Hepatocyte (in vitro differentiated cells): ENCODE measurements at regions not wholly inside any gene's neighbourhood (a gene's known extent, or its start where the extent isn't known, plus 50 kb on each side); places are given as distances from the start of the nearest gene placed in this dataset.

Source experiments
- DNase-seq: peaks from one replicate; pipeline ENCODE4 v3.0.0-alpha.2; 2016; ENCODE audit warnings: low spot score
- H2AFZ ChIP-seq: fragments of 200-600 bp; sonication (generic); 2 replicates; pipeline ENCODE4 v1.6.0; 2016; ENCODE audit warnings: antibody characterized with exemption, mild to moderate bottlenecking
- H3K27ac ChIP-seq: fragments of 200-600 bp; sonication (generic); 2 replicates; pipeline ENCODE4 v1.5.1; 2016; ENCODE audit warnings: mild to moderate bottlenecking
- H3K27me3 ChIP-seq: fragments of 200-600 bp; sonication (generic); 2 replicates; pipeline ENCODE4 v1.6.1; 2016
- H3K36me3 ChIP-seq: fragments of 200-600 bp; sonication (generic); replicated peaks from 2 replicates; pipeline ENCODE4 v1.5.1; 2016; ENCODE audit warnings: low read depth; ENCODE audit not compliant: insufficient read depth
- H3K4me1 ChIP-seq: fragments of 200-600 bp; sonication (generic); 2 replicates; pipeline ENCODE4 v1.5.1; 2016; ENCODE audit warnings: mild to moderate bottlenecking, moderate library complexity; ENCODE audit not compliant: insufficient read depth
- H3K4me2 ChIP-seq: fragments of 200-600 bp; sonication (generic); 2 replicates; pipeline ENCODE4 v1.6.0; 2016
- H3K4me3 ChIP-seq: fragments of 200-600 bp; sonication (generic); 2 replicates; pipeline ENCODE4 v1.5.1; 2016; ENCODE audit warnings: mild to moderate bottlenecking
- H3K79me2 ChIP-seq: fragments of 200-600 bp; sonication (generic); 2 replicates; pipeline ENCODE4 v1.6.0; 2017; ENCODE audit warnings: mild to moderate bottlenecking
- H3K9me2 ChIP-seq: fragments of 200-600 bp; sonication (generic); replicated peaks from 2 replicates; pipeline ENCODE4 v1.6.0; 2017; ENCODE audit warnings: mild to moderate bottlenecking; ENCODE audit not compliant: insufficient read depth
- H3K9me3 ChIP-seq: fragments of 200-600 bp; sonication (generic); 2 replicates; pipeline ENCODE4 v1.5.1; 2016; ENCODE audit warnings: low read depth, mild to moderate bottlenecking
- H4K20me1 ChIP-seq: fragments of 200-600 bp; sonication (generic); 2 replicates; pipeline ENCODE4 v1.6.0; 2016; ENCODE audit warnings: mild to moderate bottlenecking; ENCODE audit not compliant: insufficient read depth, poor library complexity, severe bottlenecking
- CTCF ChIP-seq: fragments of 200-600 bp; sonication (generic); IDR thresholded peaks from 2 replicates; pipeline ENCODE4 v1.5.1; 2016; ENCODE audit warnings: antibody characterized with exemption, mild to moderate bottlenecking; ENCODE audit not compliant: poor library complexity
- EZH2 ChIP-seq: fragments of 200-600 bp; sonication (generic); IDR thresholded peaks from 2 replicates; pipeline ENCODE4 v1.6.1; 2016; ENCODE audit warnings: antibody characterized with exemption, mild to moderate bottlenecking, borderline replicate concordance
- EZH2phosphoT487 ChIP-seq: fragments of 200-600 bp; sonication (generic); IDR thresholded peaks from one replicate; pipeline ENCODE4 v1.6.1; 2018; ENCODE audit warnings: antibody characterized with exemption, mild to moderate bottlenecking, low read depth, moderate library complexity; ENCODE audit not compliant: unreplicated experiment, severe bottlenecking
- WGBS: methylation state at CpG from one replicate; pipeline ENCODE4 v1.1.6; 2016; ENCODE audit warnings: low lambda C conversion rate; ENCODE audit errors: missing lambda C conversion rate; 5-methylcytosine and 5-hydroxymethylcytosine counted together

- no peak for DNase-seq
- WGBS, result 74% methylated on average over 1 of the region's 1 CpG
- H3K27me3 ChIP-seq, result no peaks in the 10 kb centered on the region
- no peak overlapping the region for H3K27ac ChIP-seq
- no peak overlapping the region for H3K4me3 ChIP-seq
- H3K79me2 ChIP-seq, result no peaks in the 10 kb centered on the region
- TF ChIP-seq EZH2phosphoT487 (no peak), EZH2 (no peak), CTCF (no peak)
- H2AFZ ChIP-seq, result no peak overlapping the region
- no peaks in the 10 kb centered on the region for H3K9me3 ChIP-seq
- no peaks in the 10 kb centered on the region for H3K4me1 ChIP-seq
- no peak overlapping the region for H3K4me2 ChIP-seq
- no peaks in the 10 kb centered on the region for H3K9me2 ChIP-seq
- no peaks in the 10 kb centered on the region for H4K20me1 ChIP-seq
- no peaks in the 10 kb centered on the region for H3K36me3 ChIP-seq
Observed at GRCh38 chr3:35065891-35066290, 573.4 kb upstream of the ARPP21 start.

GRCh38 chr3:35067750-35068149 lies 571.6 kb upstream of the ARPP21 start:
- Histone ChIP-seq H3K9me3 (no peaks in the 10 kb centered on the region), H2AFZ (no peak overlapping the region), H3K27ac (no peak overlapping the region), H4K20me1 (no peaks in the 10 kb centered on the region), H3K4me1 (no peaks in the 10 kb centered on the region), H3K9me2 (no peaks in the 10 kb centered on the region), H3K27me3 (no peaks in the 10 kb centered on the region), H3K79me2 (no peaks in the 10 kb centered on the region), H3K36me3 (no peaks in the 10 kb centered on the region), H3K4me3 (no peak overlapping the region), H3K4me2 (no peak overlapping the region)
- TF ChIP-seq EZH2phosphoT487, result no peak
- no peak for TF ChIP-seq EZH2
- no peak for TF ChIP-seq CTCF
- WGBS, result 99% methylated on average over 7 of the region's 7 CpGs
- DNase-seq, result no peak

GRCh38 chr3:35070088-35070487 lies 569.2 kb upstream of the ARPP21 start:
- Histone ChIP-seq H3K36me3 (no peaks in the 10 kb centered on the region), H3K4me3 (no peak overlapping the region), H3K4me1 (no peaks in the 10 kb centered on the region), H3K4me2 (no peak overlapping the region), H3K9me2 (no peaks in the 10 kb centered on the region), H3K9me3 (no peaks in the 10 kb centered on the region), H2AFZ (no peak overlapping the region), H4K20me1 (no peaks in the 10 kb centered on the region), H3K27ac (no peak overlapping the region), H3K79me2 (no peaks in the 10 kb centered on the region), H3K27me3 (no peaks in the 10 kb centered on the region)
- no peak for DNase-seq
- TF ChIP-seq CTCF, result no peak
- 74% methylated on average over 2 of the region's 2 CpGs for WGBS

GRCh38 chr3:35071772-35072171 lies 567.6 kb upstream of the ARPP21 start:
- WGBS, result 90% methylated on average over 1 of the region's 1 CpG
- no peak overlapping the region for H3K4me2 ChIP-seq
- no peak for TF ChIP-seq CTCF
- TF ChIP-seq EZH2, result no peak
- no peak for TF ChIP-seq EZH2phosphoT487
- no peaks in the 10 kb centered on the region for H3K36me3 ChIP-seq
- H3K79me2 ChIP-seq, result no peaks in the 10 kb centered on the region
- no peaks in the 10 kb centered on the region for H3K9me2 ChIP-seq
- H3K4me1 ChIP-seq, result no peaks in the 10 kb centered on the region
- no peak overlapping the region for H2AFZ ChIP-seq
- H3K4me3 ChIP-seq, result no peak overlapping the region
- H4K20me1 ChIP-seq, result no peaks in the 10 kb centered on the region
- no peak for DNase-seq
- no peaks in the 10 kb centered on the region for H3K27me3 ChIP-seq
- no peaks in the 10 kb centered on the region for H3K9me3 ChIP-seq
- no peak overlapping the region for H3K27ac ChIP-seq
